ENCODE measurements at regions not wholly inside any gene's neighbourhood (a gene's known extent, or its start where the extent isn't known, plus 50 kb on each side); places are given as distances from the start of the nearest gene placed in this dataset.

GRCh38 chr3:82736696-82737277, 975.3 kb upstream of the GBE1 start:
- Histone ChIP-seq H3K4me1 (no peaks in the 10 kb centered on the region), H3K9me3 (no peaks in the 10 kb centered on the region), H3K27ac (no peak overlapping the region), H3K27me3 (no peaks in the 10 kb centered on the region), H3K4me3 (no peak overlapping the region), H3K36me3 (no peaks in the 10 kb centered on the region)
- no peak for TF ChIP-seq CTCF (IDR thresholded peaks at IDR 0.05)
- intact Hi-C loops (cut with DNase I): no loop called here
- 61 to 69% methylated on average over 5 of the region's 5 CpGs for WGBS, 2 donors
- ATAC-seq (no peak), DNase-seq (no peak)

GRCh38 chr3:82715091-82715856, 953.8 kb upstream of the GBE1 start:
- peaks cover 0 to 4% (median 0%) of the 10 kb centered on the region in 7 donors for H3K27me3 ChIP-seq
- no peak for TF ChIP-seq CTCF (IDR thresholded peaks at IDR 0.05)
- no peak overlapping the region for H3K27ac ChIP-seq
- no peaks in the 10 kb centered on the region for H3K36me3 ChIP-seq
- no peak for ATAC-seq
- H3K9me3 ChIP-seq: peaks cover 0 to 21% (median 0%) of the 10 kb centered on the region in 11 donors
- WGBS, 2 donors: 87 to 91% methylated on average over 47 to 53 of the region's 53 CpGs
- H3K4me3 ChIP-seq: no peak overlapping the region
- H3K4me1 ChIP-seq: no peaks in the 10 kb centered on the region
- intact Hi-C loops (cut with DNase I): no loop called here
- no peak for DNase-seq

DNA sequence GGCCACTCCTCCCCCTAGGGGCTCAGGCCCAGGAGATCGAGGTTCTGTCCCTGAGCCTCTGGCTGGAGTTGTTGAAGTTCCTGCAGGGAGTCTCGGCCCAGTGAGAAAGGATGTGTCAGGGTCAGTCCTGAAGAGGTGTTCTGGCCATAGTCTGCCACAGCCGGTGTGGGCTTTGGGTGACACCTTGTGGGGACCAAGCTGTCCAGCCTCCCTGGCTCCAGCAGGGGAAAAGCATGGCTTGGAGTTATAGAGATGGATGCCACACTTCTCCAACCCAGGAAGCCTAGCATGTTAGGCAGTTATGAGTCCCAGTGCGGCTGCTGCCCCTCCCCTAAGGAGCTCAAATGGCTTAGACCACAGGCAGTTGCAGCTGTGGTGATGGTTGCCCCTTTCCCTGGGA, 945.6 kb upstream of the GBE1 start:
- intact Hi-C loops (cut with DNase I): no loop called here
- Histone ChIP-seq H3K27me3 (peaks cover 0 to 4% (median 0%) of the 10 kb centered on the region in 7 donors), H3K9me3 (no peaks in the 10 kb centered on the region), H3K4me3 (no peak overlapping the region), H3K4me1 (no peaks in the 10 kb centered on the region), H3K36me3 (no peaks in the 10 kb centered on the region), H3K27ac (no peak overlapping the region)
- no peak for DNase-seq
- peak in 4 of 8 donors; percentile 57 to 70 (median 60) for ATAC-seq
- peak in 4 of 9 donors; percentile 9 to 23 (median 13) for TF ChIP-seq CTCF (IDR thresholded peaks at IDR 0.05)
- 68 to 81% methylated on average over 4 of the region's 4 CpGs for WGBS, 2 donors

- no peaks in the 10 kb centered on the region for H3K9me3 ChIP-seq
Measured at GRCh38 chr3:82685761-82686160, 924.3 kb upstream of the GBE1 start.

More at GRCh38 chr3:82685761-82686160, 924.3 kb upstream of the GBE1 start:
- no peaks in the 10 kb centered on the region for H3K27me3 ChIP-seq
- TF ChIP-seq CTCF (IDR thresholded peaks at IDR 0.05): no peak
- DNase-seq (no peak), ATAC-seq (no peak)
- no peak overlapping the region for H3K27ac ChIP-seq
- H3K4me1 ChIP-seq: no peaks in the 10 kb centered on the region
- no peaks in the 10 kb centered on the region for H3K36me3 ChIP-seq
- intact Hi-C loops (cut with DNase I): no loop called here
- H3K4me3 ChIP-seq: no peak overlapping the region
- WGBS, 2 donors: 49 to 52% methylated on average over 3 of the region's 3 CpGs

Data from heart right ventricle (tissue), 16 donors.